NT2/D1 (cell line): ENCODE measurements at regions not wholly inside any gene's neighbourhood (a gene's known extent, or its start where the extent isn't known, plus 50 kb on each side); places are given as distances from the start of the nearest gene placed in this dataset.
"Not testable (repeated sequence)": the region's sequence is repeated elsewhere in the genome, so short reads cannot be mapped to it uniquely, and the experiment has no call there.

ENCODE experiments used
- DNase-seq: peaks from one replicate; pipeline ENCODE4 v3.0.0-alpha.2; 2011; ENCODE audit warnings: low read depth, low spot score
- H3K27me3 ChIP-seq: 2 replicates; pipeline ENCODE4 v1.6.0; 2011; ENCODE audit warnings: mild to moderate bottlenecking; ENCODE audit not compliant: insufficient read length, insufficient read depth
- H3K36me3 ChIP-seq: 2 replicates; pipeline ENCODE4 v1.6.1; 2011; ENCODE audit warnings: mild to moderate bottlenecking, low read length, mixed read lengths; ENCODE audit not compliant: insufficient read depth, insufficient read length
- H3K4me1 ChIP-seq: 2 replicates; pipeline ENCODE4 v1.5.1; 2011; ENCODE audit not compliant: insufficient read depth, insufficient read length
- H3K4me3 ChIP-seq: 2 replicates; pipeline ENCODE4 v1.5.1; 2011; ENCODE audit warnings: low read depth; ENCODE audit not compliant: insufficient read length
- H3K9ac ChIP-seq: 2 replicates; pipeline ENCODE4 v1.6.0; 2011; ENCODE audit warnings: low read depth; ENCODE audit not compliant: insufficient read length
- H3K9me3 ChIP-seq: 2 replicates; pipeline ENCODE4 v1.5.1; 2011; ENCODE audit warnings: mild to moderate bottlenecking, low read length; ENCODE audit not compliant: insufficient read depth
- SUZ12 ChIP-seq: IDR thresholded peaks from 2 replicates; pipeline ENCODE4 v1.6.1; 2011; ENCODE audit not compliant: insufficient read length, insufficient read depth; ENCODE audit errors: extremely low read depth
- YY1 ChIP-seq: IDR thresholded peaks from 2 replicates; pipeline ENCODE4 v1.6.1; 2011; ENCODE audit not compliant: insufficient read length, insufficient read depth
- ZNF274 ChIP-seq: IDR thresholded peaks from 2 replicates; pipeline ENCODE4 v1.6.1; 2011; ENCODE audit warnings: mild to moderate bottlenecking, low read depth, low read length

GRCh38 chr20:29427201-29428060, 1830.0 kb upstream of the DEFB115 start:
- H3K9me3 ChIP-seq = no peaks in the 10 kb centered on the region
- peaks cover 32% of the 10 kb centered on the region for H3K27me3 ChIP-seq
- H3K4me1 ChIP-seq = no peaks in the 10 kb centered on the region
- peak overlapping the region; percentile 24 for H3K4me3 ChIP-seq
- no peaks in the 10 kb centered on the region for H3K36me3 ChIP-seq
- no peak for DNase-seq
- no peak overlapping the region for H3K9ac ChIP-seq
- TF ChIP-seq YY1 (no peak), SUZ12 (no peak), ZNF274 (no peak)

GRCh38 chr20:29430531-29430930, 1826.9 kb upstream of the DEFB115 start:
- Histone ChIP-seq H3K9me3 (no peaks in the 10 kb centered on the region), H3K9ac (no peak overlapping the region), H3K27me3 (peaks cover 32% of the 10 kb centered on the region), H3K36me3 (no peaks in the 10 kb centered on the region), H3K4me1 (no peaks in the 10 kb centered on the region), H3K4me3 (peak overlapping the region; percentile 11)
- DNase-seq = no peak
- no peak for TF ChIP-seq SUZ12
- TF ChIP-seq YY1 = no peak
- no peak for TF ChIP-seq ZNF274

GRCh38 chr20:29440721-29441120, 1816.7 kb upstream of the DEFB115 start:
- not testable (repeated sequence) for DNase-seq

GRCh38 chr20:29443206-29443781, 1814.2 kb upstream of the DEFB115 start:
- not testable (repeated sequence) for DNase-seq, H3K4me1 ChIP-seq, H3K4me3 ChIP-seq, H3K9ac ChIP-seq, H3K27me3 ChIP-seq, H3K9me3 ChIP-seq, H3K36me3 ChIP-seq

More at GRCh38 chr20:29440721-29441120, 1816.7 kb upstream of the DEFB115 start:
- H3K4me1 ChIP-seq, H3K36me3 ChIP-seq, H3K9me3 ChIP-seq, H3K9ac ChIP-seq, H3K4me3 ChIP-seq, H3K27me3 ChIP-seq: not testable (repeated sequence)

- no peak for DNase-seq
- Histone ChIP-seq H3K36me3 (no peaks in the 10 kb centered on the region), H3K9me3 (no peaks in the 10 kb centered on the region), H3K27me3 (peaks cover 6% of the 10 kb centered on the region), H3K9ac (no peak overlapping the region), H3K4me1 (no peaks in the 10 kb centered on the region), H3K4me3 (no peak overlapping the region)
- TF ChIP-seq YY1 (no peak), ZNF274 (no peak), SUZ12 (no peak)
These were observed 1813.6 kb upstream of the DEFB115 start for GRCh38 chr20:29443819-29444218.

GRCh38 chr20:29445050-29445907, 1812.2 kb upstream of the DEFB115 start:
- H3K9ac ChIP-seq, H3K9me3 ChIP-seq, H3K4me1 ChIP-seq, H3K36me3 ChIP-seq, H3K27me3 ChIP-seq: not testable (repeated sequence)
- H3K4me3 ChIP-seq = peak overlapping the region; percentile 38
- DNase-seq = peak; percentile 70

GRCh38 chr20:29447517-29448484, 1809.7 kb upstream of the DEFB115 start:
- H3K27me3 ChIP-seq, DNase-seq, H3K4me1 ChIP-seq, H3K9ac ChIP-seq, H3K9me3 ChIP-seq, H3K36me3 ChIP-seq: not testable (repeated sequence)
- H3K4me3 ChIP-seq = peak overlapping the region; percentile 32
